HEK293 (cell line): ENCODE measurements at regions not wholly inside any gene's neighbourhood (a gene's known extent, or its start where the extent isn't known, plus 50 kb on each side); places are given as distances from the start of the nearest gene placed in this dataset.

Experiments used
- CTCF ChIA-PET: fragments of 350-600 bp; formaldehyde crosslinking; extraction: SDS; loops from one replicate; lab custom pipeline; 2021; ENCODE audit warnings: antibody characterized with exemption; lab: Yijun Ruan, JAX
- POLR2A ChIA-PET: fragments of 300-600 bp; formaldehyde crosslinking; extraction: SDS; loops from one replicate; lab custom pipeline; 2020; ENCODE audit warnings: antibody characterized with exemption, inconsistent platforms; lab: Yijun Ruan, JAX
- H3K27ac ChIP-seq: fragments of 200-500 bp; sonication (Bioruptor generic); 2 replicates; pipeline ENCODE4 v1.5.1; 2014; ENCODE audit warnings: low read depth, low read length, control low read depth, inconsistent platforms; ENCODE audit errors: extremely low read depth
- H3K36me3 ChIP-seq, 2 experiments: fragments of 200-500 bp in 1 of 2; sonication (Bioruptor generic) in 1 of 2; 1 replicate in 1 of 2; 2 replicates in 1 of 2; pipeline ENCODE4 v1.5.1; 2014 to 2017; ENCODE audit warnings: inconsistent platforms in 2 of 2, low read length in 2 of 2; ENCODE audit not compliant: control insufficient read depth in 2 of 2, insufficient read depth in 1 of 2
- H3K4me1 ChIP-seq: fragments of 200-500 bp; sonication (Bioruptor generic); 2 replicates; pipeline ENCODE4 v1.5.1; 2014; ENCODE audit warnings: mild to moderate bottlenecking, low read length, inconsistent platforms; ENCODE audit not compliant: control insufficient read depth, insufficient read depth
- H3K4me3 ChIP-seq: 2 replicates; pipeline ENCODE4 v1.5.1; 2011; ENCODE audit warnings: low read depth, mild to moderate bottlenecking, control low read depth, low read length, moderate library complexity
- H3K9me3 ChIP-seq: fragments of 200-500 bp; sonication (Bioruptor generic); 2 replicates; pipeline ENCODE4 v1.5.1; 2014; ENCODE audit warnings: low read depth, low read length, inconsistent platforms; ENCODE audit not compliant: control insufficient read depth, insufficient read depth
- MZF1 ChIP-seq: fragments of 450-650 bp; formaldehyde crosslinking; IDR thresholded peaks from 2 replicates; pipeline ENCODE4 v1.5.1; 2017; ENCODE audit warnings: missing biosample characterization, missing genetic modification characterization, borderline replicate concordance
- RBAK ChIP-seq: fragments of 450-650 bp; formaldehyde crosslinking; IDR thresholded peaks from 2 replicates; pipeline ENCODE4 v1.5.1; 2016; ENCODE audit warnings: missing biosample characterization, missing genetic modification characterization
- REPIN1 ChIP-seq: fragments of 450-650 bp; formaldehyde crosslinking; IDR thresholded peaks from 2 replicates; pipeline ENCODE4 v1.5.1; 2017; ENCODE audit warnings: missing biosample characterization, missing genetic modification characterization, low read depth
- SCRT1 ChIP-seq: fragments of 450-650 bp; formaldehyde crosslinking; IDR thresholded peaks from 2 replicates; pipeline ENCODE4 v1.5.1; 2016; ENCODE audit warnings: missing biosample characterization, missing genetic modification characterization, borderline replicate concordance
- TCF7L2 ChIP-seq: IDR thresholded peaks from 2 replicates; pipeline ENCODE4 v1.6.1; 2011; ENCODE audit warnings: low read depth, mild to moderate bottlenecking, inconsistent platforms, low read length, moderate library complexity, borderline replicate concordance
- YY1 ChIP-seq: fragments of 450-650 bp; formaldehyde crosslinking; IDR thresholded peaks from 2 replicates; pipeline ENCODE4 v1.5.1; 2018; ENCODE audit warnings: missing biosample characterization, missing genetic modification characterization
- ZNF133 ChIP-seq: fragments of 450-650 bp; formaldehyde crosslinking; IDR thresholded peaks from 2 replicates; pipeline ENCODE4 v1.5.1; 2016; ENCODE audit warnings: missing biosample characterization, missing genetic modification characterization
- ZNF140 ChIP-seq: fragments of 450-650 bp; formaldehyde crosslinking; IDR thresholded peaks from 2 replicates; pipeline ENCODE4 v1.5.1; 2016; ENCODE audit warnings: missing biosample characterization, missing genetic modification characterization
- ZNF157 ChIP-seq: fragments of 450-650 bp; formaldehyde crosslinking; IDR thresholded peaks from 2 replicates; pipeline ENCODE4 v1.5.1; 2016; ENCODE audit warnings: missing biosample characterization, missing genetic modification characterization
- ZNF211 ChIP-seq: fragments of 450-650 bp; formaldehyde crosslinking; IDR thresholded peaks from 2 replicates; pipeline ENCODE4 v1.5.1; 2016; ENCODE audit warnings: low read depth, missing biosample characterization, missing genetic modification characterization
- ZNF311 ChIP-seq: fragments of 450-650 bp; formaldehyde crosslinking; IDR thresholded peaks from 2 replicates; pipeline ENCODE4 v1.5.1; 2017; ENCODE audit warnings: missing biosample characterization, missing genetic modification characterization, borderline replicate concordance
- ZNF324 ChIP-seq: fragments of 450-650 bp; formaldehyde crosslinking; IDR thresholded peaks from 2 replicates; pipeline ENCODE4 v1.5.1; 2016; ENCODE audit warnings: missing biosample characterization, missing genetic modification characterization
- ZNF394 ChIP-seq: fragments of 450-650 bp; formaldehyde crosslinking; IDR thresholded peaks from 2 replicates; pipeline ENCODE4 v1.5.1; 2016; ENCODE audit warnings: missing biosample characterization, missing genetic modification characterization, mild to moderate bottlenecking, moderate library complexity, borderline replicate concordance
- ZNF404 ChIP-seq: fragments of 450-650 bp; formaldehyde crosslinking; IDR thresholded peaks from 2 replicates; pipeline ENCODE4 v1.5.1; 2017; ENCODE audit warnings: missing biosample characterization, missing genetic modification characterization
- ZNF544 ChIP-seq: fragments of 450-650 bp; formaldehyde crosslinking; IDR thresholded peaks from 2 replicates; pipeline ENCODE4 v1.5.0; 2017; ENCODE audit warnings: missing biosample characterization, missing genetic modification characterization
- ZNF610 ChIP-seq: fragments of 450-650 bp; formaldehyde crosslinking; IDR thresholded peaks from 2 replicates; pipeline ENCODE4 v1.5.1; 2016; ENCODE audit warnings: missing biosample characterization, missing genetic modification characterization, borderline replicate concordance
- ZNF785 ChIP-seq: fragments of 450-650 bp; formaldehyde crosslinking; IDR thresholded peaks from 2 replicates; pipeline ENCODE4 v1.5.1; 2016; ENCODE audit warnings: missing biosample characterization, missing genetic modification characterization
- TF ChIP-seq, protein P1 (sequence below): fragments of 450-650 bp; formaldehyde crosslinking; IDR thresholded peaks from 2 replicates; pipeline ENCODE4 v1.5.1; 2016; ENCODE audit warnings: missing biosample characterization, missing genetic modification characterization
- TF ChIP-seq, protein P2 (sequence below): fragments of 450-650 bp; formaldehyde crosslinking; IDR thresholded peaks from 2 replicates; pipeline ENCODE4 v1.5.1; 2016; ENCODE audit warnings: missing biosample characterization, missing genetic modification characterization
- TF ChIP-seq, protein P3 (sequence below): fragments of 450-650 bp; formaldehyde crosslinking; IDR thresholded peaks from 2 replicates; pipeline ENCODE4 v1.5.0; 2017; ENCODE audit warnings: missing biosample characterization, missing genetic modification characterization, borderline replicate concordance
- TF ChIP-seq, protein P4 (sequence below): fragments of 450-650 bp; formaldehyde crosslinking; IDR thresholded peaks from 2 replicates; pipeline ENCODE4 v1.5.1; 2016; ENCODE audit warnings: missing biosample characterization, missing genetic modification characterization
- TF ChIP-seq, protein P5 (sequence below): fragments of 450-650 bp; formaldehyde crosslinking; IDR thresholded peaks from 2 replicates; pipeline ENCODE4 v1.5.1; 2017; ENCODE audit warnings: missing biosample characterization, missing genetic modification characterization

DNA sequence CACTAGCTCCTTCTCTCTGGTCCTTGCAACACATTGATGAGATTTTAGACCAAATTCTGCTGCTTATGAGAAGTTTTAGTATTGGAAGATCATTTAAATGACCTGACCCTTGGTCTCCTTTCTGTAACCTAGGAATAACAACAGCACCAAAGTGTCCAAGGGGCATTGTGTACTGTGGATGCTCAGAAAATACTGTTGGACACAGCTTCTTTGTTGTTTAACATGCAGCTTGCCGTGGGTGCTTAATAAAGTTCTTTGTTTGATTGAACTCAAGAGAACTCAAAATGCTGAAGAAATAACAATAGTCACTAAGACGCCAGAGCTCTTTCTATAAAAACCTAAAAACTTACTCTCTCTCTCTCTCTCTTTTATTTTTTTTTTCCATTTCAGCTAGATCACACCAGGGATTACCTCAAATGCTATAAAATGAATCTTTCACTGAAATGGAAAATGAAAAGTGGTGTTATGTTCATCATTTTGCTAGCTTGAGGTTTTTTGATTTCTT lies 548.9 kb upstream of the CDH8 start:
- no peaks in the 10 kb centered on the region for H3K4me1 ChIP-seq
- POLR2A ChIA-PET: no interaction called here
- CTCF ChIA-PET: interaction anchor here (0.6 kb wide), 1 partner anchor 163 kb away, joined by 3 read pairs; no protein-coding TSS in a partner anchor
- TF ChIP-seq, protein P1, sequence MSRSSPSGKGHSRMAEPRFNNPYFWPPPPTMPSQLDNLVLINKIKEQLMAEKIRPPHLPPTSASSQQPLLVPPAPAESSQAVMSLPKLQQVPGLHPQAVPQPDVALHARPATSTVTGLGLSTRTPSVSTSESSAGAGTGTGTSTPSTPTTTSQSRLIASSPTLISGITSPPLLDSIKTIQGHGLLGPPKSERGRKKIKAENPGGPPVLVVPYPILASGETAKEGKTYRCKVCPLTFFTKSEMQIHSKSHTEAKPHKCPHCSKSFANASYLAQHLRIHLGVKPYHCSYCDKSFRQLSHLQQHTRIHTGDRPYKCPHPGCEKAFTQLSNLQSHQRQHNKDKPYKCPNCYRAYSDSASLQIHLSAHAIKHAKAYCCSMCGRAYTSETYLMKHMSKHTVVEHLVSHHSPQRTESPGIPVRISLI: no peak
- TF ChIP-seq ZNF404 (tag by site-specific recombination): no peak
- TF ChIP-seq TCF7L2: no peak
- TF ChIP-seq ZNF211 (tag by site-specific recombination): no peak
- no peak for TF ChIP-seq ZNF785 (tag by site-specific recombination)
- no peak for TF ChIP-seq REPIN1 (tag by site-specific recombination)
- TF ChIP-seq ZNF324 (tag by site-specific recombination): no peak
- no peak for TF ChIP-seq MZF1 (tag by site-specific recombination)
- no peak for TF ChIP-seq ZNF610 (tag by site-specific recombination)
- TF ChIP-seq SCRT1 (tag by site-specific recombination): no peak
- TF ChIP-seq RBAK (tag by site-specific recombination): no peak
- TF ChIP-seq ZNF311 (tag by site-specific recombination): no peak
- TF ChIP-seq, all 188 proteins: peak for 0
- H3K9me3 ChIP-seq: no peaks in the 10 kb centered on the region
- H3K27ac ChIP-seq: no peak overlapping the region
- H3K4me3 ChIP-seq: no peak overlapping the region
- H3K36me3 ChIP-seq: no peaks in the 10 kb centered on the region

DNA sequence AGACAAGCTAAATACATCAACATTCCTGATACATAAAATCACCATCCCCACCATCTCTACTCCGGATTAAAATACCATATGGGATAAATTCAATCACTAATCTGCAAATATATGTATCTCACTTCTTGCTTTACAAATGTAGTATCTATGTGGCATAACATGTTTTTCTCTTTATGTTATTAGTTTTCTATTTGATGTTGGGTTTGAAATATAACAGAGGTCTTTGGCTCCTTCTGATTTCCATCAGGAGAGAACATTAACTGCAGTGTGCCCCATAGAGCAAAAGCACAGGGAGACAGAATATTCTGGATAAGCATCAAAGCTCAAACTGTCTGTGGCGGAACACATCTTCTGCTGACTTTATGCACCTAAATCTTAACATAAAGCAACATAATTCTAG lies 547.2 kb upstream of the CDH8 start:
- CTCF ChIA-PET: no interaction called here
- TF ChIP-seq YY1 (tag by site-specific recombination): no peak
- Histone ChIP-seq H3K36me3 (no peaks in the 10 kb centered on the region), H3K9me3 (no peaks in the 10 kb centered on the region), H3K27ac (no peak overlapping the region), H3K4me1 (no peaks in the 10 kb centered on the region), H3K4me3 (no peak overlapping the region)
- POLR2A ChIA-PET: no interaction called here

DNA sequence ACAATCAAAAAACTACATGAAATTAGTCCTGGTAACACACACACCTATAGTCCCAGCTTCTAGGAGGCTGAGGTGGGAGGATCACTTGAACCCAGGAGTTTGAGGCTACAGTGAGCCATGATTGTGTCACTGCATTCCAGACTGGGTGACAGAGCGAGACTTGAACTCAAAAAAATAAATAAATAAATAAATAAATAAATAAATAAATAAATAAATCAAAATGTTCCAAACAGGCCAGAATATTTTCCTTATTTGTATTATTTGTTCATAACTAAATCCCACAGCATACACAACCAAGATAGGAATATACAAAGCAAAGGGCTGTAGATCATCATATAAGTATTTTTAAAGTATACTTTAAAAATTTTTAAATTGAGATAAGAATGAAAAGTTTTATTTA lies 537.2 kb upstream of the CDH8 start:
- ChIA-PET CTCF (no interaction called here), POLR2A (no interaction called here)
- no peaks in the 10 kb centered on the region for H3K9me3 ChIP-seq
- H3K27ac ChIP-seq: no peak overlapping the region
- no peaks in the 10 kb centered on the region for H3K4me1 ChIP-seq
- H3K4me3 ChIP-seq: no peak overlapping the region
- H3K36me3 ChIP-seq: no peaks in the 10 kb centered on the region
- peak; percentile 71; the same call in 1 of the 2 replicates for TF ChIP-seq ZNF394 (tag by site-specific recombination)
- TF ChIP-seq, protein P2, sequence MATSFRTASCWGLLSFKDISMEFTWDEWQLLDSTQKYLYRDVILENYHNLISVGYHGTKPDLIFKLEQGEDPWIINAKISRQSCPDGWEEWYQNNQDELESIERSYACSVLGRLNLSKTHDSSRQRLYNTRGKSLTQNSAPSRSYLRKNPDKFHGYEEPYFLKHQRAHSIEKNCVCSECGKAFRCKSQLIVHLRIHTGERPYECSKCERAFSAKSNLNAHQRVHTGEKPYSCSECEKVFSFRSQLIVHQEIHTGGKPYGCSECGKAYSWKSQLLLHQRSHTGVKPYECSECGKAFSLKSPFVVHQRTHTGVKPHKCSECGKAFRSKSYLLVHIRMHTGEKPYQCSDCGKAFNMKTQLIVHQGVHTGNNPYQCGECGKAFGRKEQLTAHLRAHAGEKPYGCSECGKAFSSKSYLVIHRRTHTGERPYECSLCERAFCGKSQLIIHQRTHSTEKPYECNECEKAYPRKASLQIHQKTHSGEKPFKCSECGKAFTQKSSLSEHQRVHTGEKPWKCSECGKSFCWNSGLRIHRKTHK (tag by site-specific recombination): no peak
- TF ChIP-seq, protein P3, sequence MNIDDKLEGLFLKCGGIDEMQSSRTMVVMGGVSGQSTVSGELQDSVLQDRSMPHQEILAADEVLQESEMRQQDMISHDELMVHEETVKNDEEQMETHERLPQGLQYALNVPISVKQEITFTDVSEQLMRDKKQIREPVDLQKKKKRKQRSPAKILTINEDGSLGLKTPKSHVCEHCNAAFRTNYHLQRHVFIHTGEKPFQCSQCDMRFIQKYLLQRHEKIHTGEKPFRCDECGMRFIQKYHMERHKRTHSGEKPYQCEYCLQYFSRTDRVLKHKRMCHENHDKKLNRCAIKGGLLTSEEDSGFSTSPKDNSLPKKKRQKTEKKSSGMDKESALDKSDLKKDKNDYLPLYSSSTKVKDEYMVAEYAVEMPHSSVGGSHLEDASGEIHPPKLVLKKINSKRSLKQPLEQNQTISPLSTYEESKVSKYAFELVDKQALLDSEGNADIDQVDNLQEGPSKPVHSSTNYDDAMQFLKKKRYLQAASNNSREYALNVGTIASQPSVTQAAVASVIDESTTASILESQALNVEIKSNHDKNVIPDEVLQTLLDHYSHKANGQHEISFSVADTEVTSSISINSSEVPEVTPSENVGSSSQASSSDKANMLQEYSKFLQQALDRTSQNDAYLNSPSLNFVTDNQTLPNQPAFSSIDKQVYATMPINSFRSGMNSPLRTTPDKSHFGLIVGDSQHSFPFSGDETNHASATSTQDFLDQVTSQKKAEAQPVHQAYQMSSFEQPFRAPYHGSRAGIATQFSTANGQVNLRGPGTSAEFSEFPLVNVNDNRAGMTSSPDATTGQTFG (tag by site-specific recombination): no peak
- TF ChIP-seq, protein P4, sequence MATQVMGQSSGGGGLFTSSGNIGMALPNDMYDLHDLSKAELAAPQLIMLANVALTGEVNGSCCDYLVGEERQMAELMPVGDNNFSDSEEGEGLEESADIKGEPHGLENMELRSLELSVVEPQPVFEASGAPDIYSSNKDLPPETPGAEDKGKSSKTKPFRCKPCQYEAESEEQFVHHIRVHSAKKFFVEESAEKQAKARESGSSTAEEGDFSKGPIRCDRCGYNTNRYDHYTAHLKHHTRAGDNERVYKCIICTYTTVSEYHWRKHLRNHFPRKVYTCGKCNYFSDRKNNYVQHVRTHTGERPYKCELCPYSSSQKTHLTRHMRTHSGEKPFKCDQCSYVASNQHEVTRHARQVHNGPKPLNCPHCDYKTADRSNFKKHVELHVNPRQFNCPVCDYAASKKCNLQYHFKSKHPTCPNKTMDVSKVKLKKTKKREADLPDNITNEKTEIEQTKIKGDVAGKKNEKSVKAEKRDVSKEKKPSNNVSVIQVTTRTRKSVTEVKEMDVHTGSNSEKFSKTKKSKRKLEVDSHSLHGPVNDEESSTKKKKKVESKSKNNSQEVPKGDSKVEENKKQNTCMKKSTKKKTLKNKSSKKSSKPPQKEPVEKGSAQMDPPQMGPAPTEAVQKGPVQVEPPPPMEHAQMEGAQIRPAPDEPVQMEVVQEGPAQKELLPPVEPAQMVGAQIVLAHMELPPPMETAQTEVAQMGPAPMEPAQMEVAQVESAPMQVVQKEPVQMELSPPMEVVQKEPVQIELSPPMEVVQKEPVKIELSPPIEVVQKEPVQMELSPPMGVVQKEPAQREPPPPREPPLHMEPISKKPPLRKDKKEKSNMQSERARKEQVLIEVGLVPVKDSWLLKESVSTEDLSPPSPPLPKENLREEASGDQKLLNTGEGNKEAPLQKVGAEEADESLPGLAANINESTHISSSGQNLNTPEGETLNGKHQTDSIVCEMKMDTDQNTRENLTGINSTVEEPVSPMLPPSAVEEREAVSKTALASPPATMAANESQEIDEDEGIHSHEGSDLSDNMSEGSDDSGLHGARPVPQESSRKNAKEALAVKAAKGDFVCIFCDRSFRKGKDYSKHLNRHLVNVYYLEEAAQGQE (tag by site-specific recombination): 0 out of 2 replicates have a peak, but pooled peaks have one; percentile 20
- no peak for TF ChIP-seq ZNF133
- no peak for TF ChIP-seq ZNF157 (tag by site-specific recombination)
- TF ChIP-seq, protein P5, sequence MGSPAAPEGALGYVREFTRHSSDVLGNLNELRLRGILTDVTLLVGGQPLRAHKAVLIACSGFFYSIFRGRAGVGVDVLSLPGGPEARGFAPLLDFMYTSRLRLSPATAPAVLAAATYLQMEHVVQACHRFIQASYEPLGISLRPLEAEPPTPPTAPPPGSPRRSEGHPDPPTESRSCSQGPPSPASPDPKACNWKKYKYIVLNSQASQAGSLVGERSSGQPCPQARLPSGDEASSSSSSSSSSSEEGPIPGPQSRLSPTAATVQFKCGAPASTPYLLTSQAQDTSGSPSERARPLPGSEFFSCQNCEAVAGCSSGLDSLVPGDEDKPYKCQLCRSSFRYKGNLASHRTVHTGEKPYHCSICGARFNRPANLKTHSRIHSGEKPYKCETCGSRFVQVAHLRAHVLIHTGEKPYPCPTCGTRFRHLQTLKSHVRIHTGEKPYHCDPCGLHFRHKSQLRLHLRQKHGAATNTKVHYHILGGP: no peak
- no peak for TF ChIP-seq ZNF544
- TF ChIP-seq ZNF140 (tag by site-specific recombination): peak; percentile 55
